ENCODE measurements at regions not wholly inside any gene's neighbourhood (a gene's known extent, or its start where the extent isn't known, plus 50 kb on each side); places are given as distances from the start of the nearest gene placed in this dataset.
A peak's percentile ranks its signal among the peaks of the same experiment; 100 is the strongest.

GRCh38 chr3:193798051-193798450, 205.0 kb downstream of the OPA1 start:
- no peak overlapping the region for H3K27ac Mint-ChIP-seq
- peaks cover 5% of the 10 kb centered on the region for H3K9me3 Mint-ChIP-seq
- H3K36me3 Mint-ChIP-seq = no peaks in the 10 kb centered on the region
- H3K27me3 Mint-ChIP-seq = no peaks in the 10 kb centered on the region
- no peak for TF ChIP-seq CTCF (conservative IDR thresholded peaks at IDR 0.05)
- no peak for DNase-seq (ENCODE audit: extremely low spot score, unreplicated experiment)
- H3K4me3 Mint-ChIP-seq = no peak overlapping the region
- peaks cover 30% of the 10 kb centered on the region for H3K4me1 Mint-ChIP-seq (ENCODE audit: unreplicated experiment)

GRCh38 chr3:193800138-193801043, 207.4 kb downstream of the OPA1 start:
- Mint-ChIP-seq H3K36me3 (no peaks in the 10 kb centered on the region), H3K4me1 (ENCODE audit: unreplicated experiment) (peaks cover 28% of the 10 kb centered on the region), H3K27me3 (no peaks in the 10 kb centered on the region), H3K27ac (peak overlapping the region; percentile 14), H3K9me3 (peaks cover 9% of the 10 kb centered on the region), H3K4me3 (no peak overlapping the region)
- no peak for TF ChIP-seq CTCF (conservative IDR thresholded peaks at IDR 0.05)
- no peak for DNase-seq (ENCODE audit: extremely low spot score, unreplicated experiment)

- no peak overlapping the region for H3K4me3 Mint-ChIP-seq
- no peak for TF ChIP-seq CTCF (conservative IDR thresholded peaks at IDR 0.05)
- no peaks in the 10 kb centered on the region for H3K27me3 Mint-ChIP-seq
- H3K4me1 Mint-ChIP-seq (ENCODE audit: unreplicated experiment) = peaks cover 32% of the 10 kb centered on the region
- no peaks in the 10 kb centered on the region for H3K36me3 Mint-ChIP-seq
- no peak for DNase-seq (ENCODE audit: extremely low spot score, unreplicated experiment)
- peaks cover 9% of the 10 kb centered on the region for H3K9me3 Mint-ChIP-seq
- H3K27ac Mint-ChIP-seq = no peak overlapping the region
Measured at GRCh38 chr3:193801097-193801496, 208.1 kb downstream of the OPA1 start.

GRCh38 chr3:193803288-193803687, 210.3 kb downstream of the OPA1 start:
- Mint-ChIP-seq H3K27me3 (no peaks in the 10 kb centered on the region), H3K4me3 (no peak overlapping the region), H3K9me3 (peaks cover 9% of the 10 kb centered on the region), H3K36me3 (peaks cover 5% of the 10 kb centered on the region), H3K27ac (peak overlapping the region; percentile 40), H3K4me1 (ENCODE audit: unreplicated experiment) (peaks cover 40% of the 10 kb centered on the region)
- DNase-seq (ENCODE audit: extremely low spot score, unreplicated experiment) = no peak
- no peak for TF ChIP-seq CTCF (conservative IDR thresholded peaks at IDR 0.05)

- no peak overlapping the region for H3K27ac Mint-ChIP-seq
- H3K4me3 Mint-ChIP-seq = no peak overlapping the region
- peaks cover 5% of the 10 kb centered on the region for H3K36me3 Mint-ChIP-seq
- peaks cover 45% of the 10 kb centered on the region for H3K4me1 Mint-ChIP-seq (ENCODE audit: unreplicated experiment)
- TF ChIP-seq CTCF (conservative IDR thresholded peaks at IDR 0.05) = no peak
- no peak for DNase-seq (ENCODE audit: extremely low spot score, unreplicated experiment)
- peaks cover 9% of the 10 kb centered on the region for H3K9me3 Mint-ChIP-seq
- H3K27me3 Mint-ChIP-seq = no peaks in the 10 kb centered on the region
Measured at GRCh38 chr3:193805448-193805847, 212.4 kb downstream of the OPA1 start.
